OCI-LY3 (cell line): ENCODE measurements at regions not wholly inside any gene's neighbourhood (a gene's known extent, or its start where the extent isn't known, plus 50 kb on each side); places are given as distances from the start of the nearest gene placed in this dataset.

Experiments
- H2AFZ ChIP-seq: fragments of 200-600, 300-600 bp; shearing (Covaris generic); 2 replicates; pipeline ENCODE4 v1.6.0; 2014; ENCODE audit warnings: antibody characterized with exemption, low read depth, low read length
- H3K27ac ChIP-seq: fragments of 200-600, 300-600 bp; sonication (generic); 2 replicates; pipeline ENCODE4 v1.5.1; 2014; ENCODE audit warnings: mild to moderate bottlenecking, low read length, moderate library complexity, mixed read lengths
- H3K27me3 ChIP-seq: fragments of 200-600, 300-600 bp; sonication (generic); 2 replicates; pipeline ENCODE4 v1.6.1; 2014; ENCODE audit warnings: low read depth, low read length, mixed read lengths
- H3K36me3 ChIP-seq: fragments of 200-600, 300-600 bp; sonication (generic); replicated peaks from 2 replicates; pipeline ENCODE3; 2014; ENCODE audit warnings: low read depth, low read length, mixed read lengths
- H3K4me1 ChIP-seq: fragments of 300-600, 200-600 bp; sonication (generic); 2 replicates; pipeline ENCODE4 v1.6.1; 2014; ENCODE audit warnings: low read length, mixed read lengths
- H3K4me2 ChIP-seq: fragments of 200-600, 300-600 bp; sonication (generic); 2 replicates; pipeline ENCODE4 v1.6.1; 2014; ENCODE audit warnings: low read length, mixed read lengths
- H3K4me3 ChIP-seq: fragments of 300-600, 200-600 bp; sonication (generic); 2 replicates; pipeline ENCODE4 v1.5.1; 2014; ENCODE audit warnings: antibody characterized with exemption, mild to moderate bottlenecking, low read length, moderate library complexity
- H3K79me2 ChIP-seq: fragments of 300-600, 200-600 bp; shearing (Covaris generic); 2 replicates; pipeline ENCODE4 v1.6.1; 2014; ENCODE audit warnings: mild to moderate bottlenecking, low read length, mixed read lengths
- H3K9ac ChIP-seq: fragments of 300-600, 200-600 bp; shearing (Covaris generic); 2 replicates; pipeline ENCODE4 v1.6.0; 2014; ENCODE audit warnings: mild to moderate bottlenecking, low read length, moderate library complexity
- H3K9me3 ChIP-seq: fragments of 200-600, 300-600 bp; shearing (Covaris generic); 2 replicates; pipeline ENCODE4 v1.6.1; 2014; ENCODE audit warnings: low read length, mixed read lengths; ENCODE audit not compliant: insufficient read depth
- H4K20me1 ChIP-seq: fragments of 200-600, 300-600 bp; sonication (generic); 2 replicates; pipeline ENCODE4 v1.6.1; 2016; ENCODE audit warnings: low read length, mixed read lengths; ENCODE audit not compliant: insufficient read depth
- CTCF ChIP-seq: fragments of 200-600, 300-600 bp; sonication (generic); IDR thresholded peaks from 2 replicates; pipeline ENCODE4 v1.5.1; 2014; ENCODE audit warnings: antibody characterized with exemption, low read length, low read depth
- EZH2phosphoT487 ChIP-seq: fragments of 200-600 bp; shearing (Covaris generic); IDR thresholded peaks from 2 replicates; pipeline ENCODE4 v1.6.1; 2018; ENCODE audit warnings: antibody characterized with exemption, mixed run types, low read depth

GRCh38 chr4:23225564-23225963 is 532.8 kb downstream of the GBA3 start:
- Histone ChIP-seq H3K27ac (no peak overlapping the region), H3K4me1 (no peaks in the 10 kb centered on the region), H3K9me3 (no peaks in the 10 kb centered on the region), H3K79me2 (no peaks in the 10 kb centered on the region), H3K4me2 (no peak overlapping the region), H2AFZ (no peak overlapping the region), H3K9ac (no peak overlapping the region), H4K20me1 (no peaks in the 10 kb centered on the region), H3K36me3 (no peaks in the 10 kb centered on the region), H3K4me3 (no peak overlapping the region), H3K27me3 (no peaks in the 10 kb centered on the region)
- TF ChIP-seq CTCF (no peak), EZH2phosphoT487 (no peak)

- H3K4me3 ChIP-seq: no peak overlapping the region
- TF ChIP-seq CTCF (no peak), EZH2phosphoT487 (no peak)
- no peaks in the 10 kb centered on the region for H4K20me1 ChIP-seq
- H3K36me3 ChIP-seq: no peaks in the 10 kb centered on the region
- H3K9me3 ChIP-seq: no peaks in the 10 kb centered on the region
- no peak overlapping the region for H2AFZ ChIP-seq
- H3K4me2 ChIP-seq: no peak overlapping the region
- H3K79me2 ChIP-seq: no peaks in the 10 kb centered on the region
- no peak overlapping the region for H3K27ac ChIP-seq
- H3K4me1 ChIP-seq: no peaks in the 10 kb centered on the region
- H3K27me3 ChIP-seq: no peaks in the 10 kb centered on the region
- H3K9ac ChIP-seq: no peak overlapping the region
Observed at GRCh38 chr4:23224684-23225420, 532.1 kb downstream of the GBA3 start.

GRCh38 chr4:23220911-23221310 is 528.2 kb downstream of the GBA3 start:
- Histone ChIP-seq H3K4me2 (no peak overlapping the region), H3K9ac (no peak overlapping the region), H3K4me3 (no peak overlapping the region), H4K20me1 (no peaks in the 10 kb centered on the region), H3K27ac (no peak overlapping the region), H3K27me3 (no peaks in the 10 kb centered on the region), H3K4me1 (no peaks in the 10 kb centered on the region), H3K36me3 (no peaks in the 10 kb centered on the region), H3K79me2 (no peaks in the 10 kb centered on the region), H2AFZ (no peak overlapping the region), H3K9me3 (no peaks in the 10 kb centered on the region)
- TF ChIP-seq CTCF: no peak
- TF ChIP-seq EZH2phosphoT487: no peak

GRCh38 chr4:23219779-23220408 is 527.2 kb downstream of the GBA3 start:
- no peaks in the 10 kb centered on the region for H4K20me1 ChIP-seq
- H3K27ac ChIP-seq: no peak overlapping the region
- H3K9ac ChIP-seq: no peak overlapping the region
- H2AFZ ChIP-seq: no peak overlapping the region
- H3K4me3 ChIP-seq: no peak overlapping the region
- H3K9me3 ChIP-seq: no peaks in the 10 kb centered on the region
- no peaks in the 10 kb centered on the region for H3K79me2 ChIP-seq
- no peaks in the 10 kb centered on the region for H3K4me1 ChIP-seq
- H3K36me3 ChIP-seq: no peaks in the 10 kb centered on the region
- H3K4me2 ChIP-seq: no peak overlapping the region
- H3K27me3 ChIP-seq: no peaks in the 10 kb centered on the region
- TF ChIP-seq CTCF: no peak
